PC-9 (cell line): ENCODE measurements at regions not wholly inside any gene's neighbourhood (a gene's known extent, or its start where the extent isn't known, plus 50 kb on each side); places are given as distances from the start of the nearest gene placed in this dataset.

Experiments used
- BruUV-seq: library from RNA; stranded (reverse); fragments of 400-500 nt; replicated peaks from 2 replicates; lab custom pipeline; 2021; lab: Mats Ljungman, UMichigan
- CTCF ChIA-PET: fragments of 300-600 bp; sonication (Branson Sonifier 250); formaldehyde crosslinking; loops from one replicate; lab custom pipeline; 2022; ENCODE audit warnings: antibody characterized with exemption; lab: Charles Lee
- POLR2A ChIA-PET: fragments of 300-600 bp; sonication (Branson Sonifier 250); formaldehyde crosslinking; loops from one replicate; lab custom pipeline; 2022; ENCODE audit warnings: antibody characterized with exemption; ENCODE audit not compliant: unreplicated experiment; lab: Charles Lee
- DNase-seq, 2 experiments: peaks; one replicate each; pipeline versions ENCODE4 v3.0.0 to v3.0.0-alpha.2; 2015 to 2022; ENCODE audit warnings: mixed read lengths in 1 of 2
- H2AFZ ChIP-seq: fragments of 200-600 bp; sonication (generic); 2 replicates; pipeline ENCODE4 v1.8.1; 2017; ENCODE audit warnings: antibody characterized with exemption
- H3F3A ChIP-seq: fragments of 200-600 bp; sonication (generic); 2 replicates; pipeline ENCODE4 v1.8.1; 2017; ENCODE audit warnings: antibody characterized with exemption, mild to moderate bottlenecking, low read depth; ENCODE audit not compliant: insufficient read depth
- H3K27ac ChIP-seq: fragments of 200-600 bp; sonication (generic); 2 replicates; pipeline ENCODE4 v1.6.1; 2016; ENCODE audit warnings: mixed run types
- H3K27me3 ChIP-seq: fragments of 200-600 bp; sonication (generic); 2 replicates; pipeline ENCODE4 v1.6.1; 2016; ENCODE audit warnings: low read depth, mixed run types; ENCODE audit not compliant: insufficient read depth
- H3K36me3 ChIP-seq: fragments of 200-600 bp; sonication (generic); 2 replicates; pipeline ENCODE4 v1.6.1; 2016; ENCODE audit warnings: low read depth, mixed run types
- H3K4me1 ChIP-seq: fragments of 200-600 bp; sonication (generic); replicated peaks from 2 replicates; pipeline ENCODE4 v1.6.1; 2016; ENCODE audit warnings: mixed run types; ENCODE audit not compliant: insufficient read depth
- H3K4me2 ChIP-seq: fragments of 200-600 bp; sonication (generic); 2 replicates; pipeline ENCODE4 v1.6.1; 2017; ENCODE audit warnings: mixed run types
- H3K4me3 ChIP-seq: fragments of 200-600 bp; sonication (generic); 2 replicates; pipeline ENCODE4 v1.6.1; 2016; ENCODE audit warnings: mixed run types
- H3K79me2 ChIP-seq: fragments of 200-600 bp; sonication (generic); 2 replicates; pipeline ENCODE4 v1.6.1; 2017; ENCODE audit warnings: low read depth, mixed run types
- H3K9me2 ChIP-seq: fragments of 200-600 bp; sonication (generic); 2 replicates; pipeline ENCODE4 v1.8.1; 2017; ENCODE audit warnings: mild to moderate bottlenecking; ENCODE audit not compliant: insufficient read depth
- H3K9me3 ChIP-seq: fragments of 200-600 bp; sonication (generic); 2 replicates; pipeline ENCODE4 v1.8.1; 2016; ENCODE audit warnings: low read depth; ENCODE audit not compliant: insufficient read depth
- H4K20me1 ChIP-seq: fragments of 200-600 bp; sonication (generic); 2 replicates; pipeline ENCODE4 v1.8.1; 2017; ENCODE audit not compliant: insufficient read depth
- EZH2 ChIP-seq: fragments of 200-600 bp; sonication (generic); IDR thresholded peaks from 2 replicates; pipeline ENCODE4 v1.8.0; 2017; ENCODE audit warnings: antibody characterized with exemption, low read depth
- intact Hi-C: fragments of 100-400 bp; cut with micrococcal nuclease; formaldehyde crosslinking; loops from one replicate; pipeline ENCODE4 v1.10.0; 2022; ENCODE audit not compliant: unreplicated experiment
- TF ChIP-seq, protein P1 (sequence below): fragments of 200-600 bp; sonication (generic); conservative IDR thresholded peaks from 2 replicates; pipeline ENCODE4 v1.6.1; 2017; ENCODE audit warnings: mixed run types, antibody characterized with exemption, mild to moderate bottlenecking, moderate library complexity

DNA sequence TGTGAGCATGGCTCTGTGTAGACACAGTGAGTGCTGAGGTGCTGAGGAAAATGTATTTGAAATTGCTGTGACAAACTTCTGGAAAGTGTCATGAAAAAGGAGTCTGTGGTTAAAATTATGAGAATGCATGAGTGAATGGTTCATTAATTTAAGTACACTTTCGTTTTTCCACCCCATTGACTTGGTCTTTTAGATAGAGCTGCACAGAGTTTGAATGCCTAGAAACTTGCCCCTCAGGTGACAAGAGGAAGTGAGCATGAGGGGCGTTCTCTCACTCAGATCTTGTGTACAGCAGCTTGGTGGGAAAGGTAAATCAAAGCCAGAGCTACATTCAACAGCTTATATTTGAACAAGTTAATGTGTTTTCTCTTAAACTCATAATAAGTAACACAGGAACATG, 296.8 kb downstream of the WDR72 start:
- Histone ChIP-seq H2AFZ (no peak overlapping the region), H3K9me2 (no peaks in the 10 kb centered on the region), H3K27me3 (peaks cover 10% of the 10 kb centered on the region; the same call in 1 of the 2 replicates), H3K4me1 (no peaks in the 10 kb centered on the region), H3K36me3 (no peaks in the 10 kb centered on the region), H3F3A (no peaks in the 10 kb centered on the region), H3K4me2 (no peak overlapping the region), H3K27ac (no peak overlapping the region), H3K4me3 (no peak overlapping the region), H3K79me2 (no peaks in the 10 kb centered on the region), H3K9me3 (no peaks in the 10 kb centered on the region), H4K20me1 (no peaks in the 10 kb centered on the region)
- POLR2A ChIA-PET, result no interaction called here
- intact Hi-C loops, result no loop called here
- no TSS peak for BruUV-seq
- DNase-seq, result no peak
- CTCF ChIA-PET, result no interaction called here
- no peak for TF ChIP-seq EZH2
- TF ChIP-seq, protein P1, sequence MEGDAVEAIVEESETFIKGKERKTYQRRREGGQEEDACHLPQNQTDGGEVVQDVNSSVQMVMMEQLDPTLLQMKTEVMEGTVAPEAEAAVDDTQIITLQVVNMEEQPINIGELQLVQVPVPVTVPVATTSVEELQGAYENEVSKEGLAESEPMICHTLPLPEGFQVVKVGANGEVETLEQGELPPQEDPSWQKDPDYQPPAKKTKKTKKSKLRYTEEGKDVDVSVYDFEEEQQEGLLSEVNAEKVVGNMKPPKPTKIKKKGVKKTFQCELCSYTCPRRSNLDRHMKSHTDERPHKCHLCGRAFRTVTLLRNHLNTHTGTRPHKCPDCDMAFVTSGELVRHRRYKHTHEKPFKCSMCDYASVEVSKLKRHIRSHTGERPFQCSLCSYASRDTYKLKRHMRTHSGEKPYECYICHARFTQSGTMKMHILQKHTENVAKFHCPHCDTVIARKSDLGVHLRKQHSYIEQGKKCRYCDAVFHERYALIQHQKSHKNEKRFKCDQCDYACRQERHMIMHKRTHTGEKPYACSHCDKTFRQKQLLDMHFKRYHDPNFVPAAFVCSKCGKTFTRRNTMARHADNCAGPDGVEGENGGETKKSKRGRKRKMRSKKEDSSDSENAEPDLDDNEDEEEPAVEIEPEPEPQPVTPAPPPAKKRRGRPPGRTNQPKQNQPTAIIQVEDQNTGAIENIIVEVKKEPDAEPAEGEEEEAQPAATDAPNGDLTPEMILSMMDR, result no peak

DNA sequence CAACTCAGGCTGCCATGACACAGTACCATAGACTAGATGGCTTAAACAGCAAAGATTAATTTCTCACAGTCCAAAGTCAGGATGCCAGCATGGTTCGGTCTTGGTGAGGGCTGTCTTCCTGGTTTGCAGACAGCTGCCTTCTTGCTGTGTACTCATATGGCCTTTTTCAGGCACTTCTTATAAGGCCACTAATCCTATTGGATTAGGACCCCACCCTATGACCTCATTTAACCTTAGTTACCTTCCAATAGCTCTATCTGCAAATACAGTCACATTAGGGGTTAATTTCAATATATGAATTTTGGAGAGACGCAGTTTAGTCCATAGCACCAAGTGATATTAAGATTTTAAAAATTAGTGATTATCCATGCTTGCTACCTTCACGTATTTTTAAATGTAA, 297.8 kb downstream of the WDR72 start:
- H3K4me3 ChIP-seq, result no peak overlapping the region
- no peak for DNase-seq
- no peak for TF ChIP-seq EZH2
- TF ChIP-seq, protein P1, result no peak
- BruUV-seq, result no TSS peak
- H3K36me3 ChIP-seq, result no peaks in the 10 kb centered on the region
- H3K9me3 ChIP-seq, result no peaks in the 10 kb centered on the region
- H3K27ac ChIP-seq, result no peak overlapping the region
- peaks cover under 1% of the 10 kb centered on the region; the same call in 1 of the 2 replicates for H3K27me3 ChIP-seq
- intact Hi-C loops, result no loop called here
- no peak overlapping the region for H2AFZ ChIP-seq
- no peaks in the 10 kb centered on the region for H3K4me1 ChIP-seq
- no peaks in the 10 kb centered on the region for H4K20me1 ChIP-seq
- H3F3A ChIP-seq, result no peaks in the 10 kb centered on the region
- H3K4me2 ChIP-seq, result no peak overlapping the region
- H3K79me2 ChIP-seq, result no peaks in the 10 kb centered on the region
- H3K9me2 ChIP-seq, result no peaks in the 10 kb centered on the region
- POLR2A ChIA-PET, result no interaction called here
- CTCF ChIA-PET, result no interaction called here

DNA sequence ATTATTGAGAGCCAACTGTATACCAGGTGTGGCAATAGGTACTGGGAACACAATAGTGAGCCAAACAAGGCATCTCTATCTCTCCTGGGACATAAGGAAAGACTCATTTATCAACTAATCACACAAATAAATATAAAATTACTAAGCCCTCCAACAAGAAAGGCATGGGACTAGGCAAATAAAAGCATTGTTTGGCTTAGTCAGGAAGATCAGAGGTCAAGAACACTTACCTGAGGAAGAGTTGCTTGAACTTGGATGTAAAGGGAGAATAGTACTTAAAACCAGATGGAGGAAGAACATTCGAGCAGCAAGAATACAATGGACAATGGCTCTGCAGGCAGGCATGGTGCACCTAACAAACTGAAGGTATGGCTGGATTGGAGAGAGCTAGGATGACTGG, 300.7 kb downstream of the WDR72 start:
- H2AFZ ChIP-seq, result no peak overlapping the region
- no peak overlapping the region for H3K4me2 ChIP-seq
- intact Hi-C loops, result no loop called here
- DNase-seq, result no peak
- ChIA-PET CTCF (no interaction called here), POLR2A (no interaction called here)
- H3K36me3 ChIP-seq, result no peaks in the 10 kb centered on the region
- H3K9me2 ChIP-seq, result no peaks in the 10 kb centered on the region
- no TSS peak for BruUV-seq
- no peaks in the 10 kb centered on the region for H3F3A ChIP-seq
- no peak for TF ChIP-seq EZH2
- TF ChIP-seq, protein P1, result no peak
- H3K9me3 ChIP-seq, result no peaks in the 10 kb centered on the region
- H3K27me3 ChIP-seq, result no peaks in the 10 kb centered on the region
- no peaks in the 10 kb centered on the region for H3K4me1 ChIP-seq
- H3K27ac ChIP-seq, result no peak overlapping the region
- H4K20me1 ChIP-seq, result no peaks in the 10 kb centered on the region
- H3K79me2 ChIP-seq, result no peaks in the 10 kb centered on the region
- H3K4me3 ChIP-seq, result no peak overlapping the region
